Spleen (tissue), 11 donors: ENCODE measurements at regions not wholly inside any gene's neighbourhood (a gene's known extent, or its start where the extent isn't known, plus 50 kb on each side); places are given as distances from the start of the nearest gene placed in this dataset.

Source experiments
- DNase-seq: peaks from one replicate; pipeline ENCODE4 v3.0.0-alpha.2; 2020
- H3K27ac ChIP-seq, 8 donors: fragments of 200-600 bp; sonication (generic) in 7 of 8; 1 replicate in 4 of 8; 2 replicates in 4 of 8; pipeline versions ENCODE4 v1.5.0 to v1.8.0; 2016 to 2021; ENCODE audit warnings: inconsistent platforms in 4 of 8, mild to moderate bottlenecking in 4 of 8, moderate library complexity in 1 of 8
- H3K27me3 ChIP-seq, 7 donors: fragments of 200-600 bp; sonication (generic) in 6 of 7; replicated peaks in 1 of 7; 1 replicate in 4 of 7; 2 replicates in 3 of 7; pipeline versions ENCODE4 v1.5.0 to v1.8.0; 2016 to 2021; ENCODE audit warnings: inconsistent platforms in 3 of 7, mild to moderate bottlenecking in 1 of 7
- H3K36me3 ChIP-seq, 6 donors: fragments of 200-600 bp; sonication (generic) in 5 of 6; 1 replicate in 4 of 6; 2 replicates in 2 of 6; pipeline versions ENCODE4 v1.5.0 to v1.8.0; 2016 to 2021; ENCODE audit warnings: inconsistent platforms in 2 of 6
- H3K4me1 ChIP-seq, 6 donors: fragments of 200-600 bp; sonication (generic) in 5 of 6; 1 replicate in 3 of 6; 2 replicates in 3 of 6; pipeline versions ENCODE4 v1.5.0 to v1.8.0; 2016 to 2021; ENCODE audit warnings: inconsistent platforms in 3 of 6
- H3K4me3 ChIP-seq, 8 donors: fragments of 200-600 bp; sonication (generic) in 7 of 8; 1 replicate in 4 of 8; 2 replicates in 4 of 8; pipeline versions ENCODE4 v1.5.0 to v1.8.0; 2016 to 2021; ENCODE audit warnings: inconsistent platforms in 4 of 8, mild to moderate bottlenecking in 4 of 8, moderate library complexity in 2 of 8
- H3K9me3 ChIP-seq, 8 donors: fragments of 200-600 bp; sonication (generic) in 7 of 8; 1 replicate in 4 of 8; 2 replicates in 4 of 8; pipeline versions ENCODE4 v1.5.0 to v1.8.0; 2016 to 2021; ENCODE audit warnings: inconsistent platforms in 4 of 8
- POLR2A ChIP-seq, 3 donors: fragments of 450-650 bp; IDR thresholded peaks; one replicate each; pipeline ENCODE4 v1.5.1; 2017; ENCODE audit warnings: antibody characterized with exemption in 3 of 3, mild to moderate bottlenecking in 1 of 3
- POLR2AphosphoS5 ChIP-seq, 3 donors: sonication (generic); formaldehyde crosslinking; IDR thresholded peaks; one replicate each; pipeline ENCODE4 v1.5.1; 2017; ENCODE audit warnings: antibody characterized with exemption in 3 of 3
- WGBS, 5 donors: extraction: QIAGEN DNeasy Blood & Tissue Kit in 3 of 5; methylation state at CpG; one replicate each; pipeline versions ENCODE4 v1.1.5 to v1.1.7; 2013 to 2018; 5-methylcytosine and 5-hydroxymethylcytosine counted together
- intact Hi-C: fragments of 100-400 bp; cut with DNase I; formaldehyde crosslinking; loops from one replicate; pipeline ENCODE4 v1.15.0; 2023; ENCODE audit warnings: low total_unique reads
- TF ChIP-seq, protein P1 (sequence below), 11 experiments: fragments of 200-600 bp in 7 of 11; fragments of 450-650 bp in 4 of 11; sonication (generic) in 4 of 11; IDR thresholded peaks in 8 of 11; conservative IDR thresholded peaks in 3 of 11; 1 replicate in 7 of 11; 2 replicates in 4 of 11; pipeline versions ENCODE4 v1.4.0 to v1.8.0; 2016 to 2021; ENCODE audit warnings: antibody characterized with exemption in 11 of 11, inconsistent platforms in 4 of 11, mild to moderate bottlenecking in 1 of 11
- donor health status: healthy with polysubstance abuse.
- donor health status: DM: no; HTN: no; CAD: no; lungs with moderate emphysema.
- donor health status: DM: no; HTN: no; CAD: no.
- donor health status: Bipolar disorder and iron deficiency.
- donor health status: healthy.
- donor health status: DM: no; HTN: no; CAD: no.
- donor health status: DM: yes; HTN: yes; CAD: no.

DNA sequence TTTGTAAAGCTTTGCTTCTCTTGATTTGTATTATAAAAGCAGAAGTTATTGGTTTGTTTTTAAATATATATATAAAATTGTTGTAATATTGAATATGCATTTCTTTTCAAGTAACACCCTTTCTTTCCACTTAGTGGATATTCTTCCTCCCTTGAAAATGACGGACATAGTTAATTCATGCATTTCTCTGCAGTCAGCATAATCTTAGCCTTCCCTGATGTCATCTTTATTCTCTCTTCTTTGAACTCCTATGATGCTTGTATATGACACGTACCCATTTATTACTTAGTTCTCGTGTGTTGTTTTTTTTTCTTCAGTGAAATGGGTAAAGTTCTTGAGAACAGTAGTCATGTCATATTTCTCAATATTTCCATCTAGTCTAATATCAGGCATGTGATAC lies 191.2 kb downstream of the MDFIC start:
- no peaks in the 10 kb centered on the region for H3K36me3 ChIP-seq

DNA sequence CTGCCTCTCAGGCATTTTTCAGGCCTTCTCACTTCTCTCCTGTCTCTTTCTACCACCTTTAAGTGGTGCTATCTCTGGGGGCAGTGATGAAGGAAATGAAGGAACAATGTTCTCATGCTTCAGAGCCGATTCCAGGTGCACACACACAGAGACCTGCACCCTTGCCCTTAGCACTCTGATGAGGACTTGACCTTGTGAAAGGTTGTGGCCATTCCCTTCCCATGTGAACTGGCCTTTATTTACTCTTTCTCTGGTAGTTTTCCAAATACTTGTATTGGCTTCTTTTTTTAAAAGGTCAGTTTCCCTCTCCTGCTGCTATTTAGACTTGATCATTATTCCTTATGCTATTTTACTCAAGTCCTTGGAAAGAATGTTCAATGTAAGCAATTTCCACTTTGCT lies 188.6 kb downstream of the MDFIC start:
- WGBS, 5 donors = 54 to 82% (median 73%) methylated on average over 1 of the region's 1 CpG
- H3K9me3 ChIP-seq = no peaks in the 10 kb centered on the region

More for the DNA sequence above, 191.2 kb downstream of the MDFIC start:
- Histone ChIP-seq H3K4me1 (no peaks in the 10 kb centered on the region), H3K27me3 (no peaks in the 10 kb centered on the region), H3K27ac (no peak overlapping the region), H3K4me3 (no peak overlapping the region), H3K9me3 (no peaks in the 10 kb centered on the region)
- TF ChIP-seq, protein P1, sequence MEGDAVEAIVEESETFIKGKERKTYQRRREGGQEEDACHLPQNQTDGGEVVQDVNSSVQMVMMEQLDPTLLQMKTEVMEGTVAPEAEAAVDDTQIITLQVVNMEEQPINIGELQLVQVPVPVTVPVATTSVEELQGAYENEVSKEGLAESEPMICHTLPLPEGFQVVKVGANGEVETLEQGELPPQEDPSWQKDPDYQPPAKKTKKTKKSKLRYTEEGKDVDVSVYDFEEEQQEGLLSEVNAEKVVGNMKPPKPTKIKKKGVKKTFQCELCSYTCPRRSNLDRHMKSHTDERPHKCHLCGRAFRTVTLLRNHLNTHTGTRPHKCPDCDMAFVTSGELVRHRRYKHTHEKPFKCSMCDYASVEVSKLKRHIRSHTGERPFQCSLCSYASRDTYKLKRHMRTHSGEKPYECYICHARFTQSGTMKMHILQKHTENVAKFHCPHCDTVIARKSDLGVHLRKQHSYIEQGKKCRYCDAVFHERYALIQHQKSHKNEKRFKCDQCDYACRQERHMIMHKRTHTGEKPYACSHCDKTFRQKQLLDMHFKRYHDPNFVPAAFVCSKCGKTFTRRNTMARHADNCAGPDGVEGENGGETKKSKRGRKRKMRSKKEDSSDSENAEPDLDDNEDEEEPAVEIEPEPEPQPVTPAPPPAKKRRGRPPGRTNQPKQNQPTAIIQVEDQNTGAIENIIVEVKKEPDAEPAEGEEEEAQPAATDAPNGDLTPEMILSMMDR (IDR thresholded peaks at IDR 0.05 in 8 of 11, conservative IDR thresholded peaks at IDR 0.05 in 3 of 11) = no peak
- no peak for TF ChIP-seq POLR2A (IDR thresholded peaks at IDR 0.05)
- no peak for TF ChIP-seq POLR2AphosphoS5 (IDR thresholded peaks at IDR 0.05)
- DNase-seq = no peak
- intact Hi-C loops = no loop called here
- 90 to 97% (median 92%) methylated on average over 3 of the region's 3 CpGs for WGBS, 5 donors

DNA sequence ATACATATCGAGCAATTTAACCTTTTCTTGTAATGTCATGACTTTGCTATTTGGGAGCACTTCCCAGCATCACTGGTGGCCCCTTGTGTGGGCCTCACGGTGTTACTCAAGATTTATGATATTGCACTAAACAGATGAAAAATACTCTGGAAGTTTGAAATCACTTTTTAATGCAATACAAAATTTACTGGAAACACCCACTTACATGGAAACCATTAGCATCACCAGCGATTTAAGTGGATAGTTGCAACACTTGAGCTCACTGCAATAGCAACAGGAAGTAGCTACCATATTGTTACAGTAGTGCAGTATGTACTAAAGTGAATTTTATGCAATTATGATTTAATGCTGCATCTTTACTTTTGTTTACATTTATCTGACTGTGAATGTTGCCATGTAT lies 184.4 kb downstream of the MDFIC start:
- WGBS, 5 donors = 83 to 91% (median 88%) methylated on average over 3 of the region's 3 CpGs
- H3K27me3 ChIP-seq = no peaks in the 10 kb centered on the region
- intact Hi-C loops = no loop called here
- H3K27ac ChIP-seq = no peak overlapping the region
- H3K9me3 ChIP-seq = no peaks in the 10 kb centered on the region
- H3K4me1 ChIP-seq = no peaks in the 10 kb centered on the region
- H3K4me3 ChIP-seq = no peak overlapping the region
- TF ChIP-seq, protein P1 (IDR thresholded peaks at IDR 0.05 in 8 of 11, conservative IDR thresholded peaks at IDR 0.05 in 3 of 11) = no peak
- TF ChIP-seq POLR2A (IDR thresholded peaks at IDR 0.05) (no peak), POLR2AphosphoS5 (IDR thresholded peaks at IDR 0.05) (no peak)
- no peaks in the 10 kb centered on the region for H3K36me3 ChIP-seq
- DNase-seq = no peak

More for the DNA sequence above, 188.6 kb downstream of the MDFIC start:
- Histone ChIP-seq H3K27ac (no peak overlapping the region), H3K36me3 (no peaks in the 10 kb centered on the region), H3K4me3 (no peak overlapping the region), H3K27me3 (no peaks in the 10 kb centered on the region), H3K4me1 (no peaks in the 10 kb centered on the region)
- no peak for DNase-seq
- TF ChIP-seq POLR2AphosphoS5 (IDR thresholded peaks at IDR 0.05) = no peak
- intact Hi-C loops = no loop called here

DNA sequence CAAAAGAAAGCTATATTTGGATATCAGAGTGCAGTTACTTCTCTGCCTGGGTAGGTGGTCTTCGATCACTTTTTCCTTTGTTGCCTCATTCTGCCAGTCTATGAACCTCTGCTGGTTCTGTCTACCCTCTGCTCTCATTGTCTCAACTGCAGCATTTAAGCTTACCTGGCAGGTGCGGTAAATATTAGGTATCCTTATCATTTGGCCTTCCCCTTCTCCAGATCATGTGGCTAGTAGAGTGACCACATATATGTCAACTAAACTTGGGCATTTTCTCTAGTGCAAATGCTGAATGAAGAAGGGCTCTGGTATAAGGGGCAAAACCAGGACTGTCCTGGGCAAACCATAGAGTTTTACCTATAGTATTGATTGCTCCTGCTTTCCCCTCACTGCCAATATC lies 180.8 kb downstream of the MDFIC start:
- H3K4me3 ChIP-seq = no peak overlapping the region
- H3K27ac ChIP-seq = no peak overlapping the region
- H3K9me3 ChIP-seq = no peaks in the 10 kb centered on the region
- H3K36me3 ChIP-seq = no peaks in the 10 kb centered on the region
- no peaks in the 10 kb centered on the region for H3K27me3 ChIP-seq
- 87 to 97% (median 94%) methylated on average over 2 of the region's 2 CpGs for WGBS, 5 donors
- no peak for DNase-seq
- TF ChIP-seq, protein P1 (IDR thresholded peaks at IDR 0.05 in 8 of 11, conservative IDR thresholded peaks at IDR 0.05 in 3 of 11) = no peak
- TF ChIP-seq POLR2AphosphoS5 (IDR thresholded peaks at IDR 0.05) (no peak), POLR2A (IDR thresholded peaks at IDR 0.05) (no peak)
- H3K4me1 ChIP-seq = no peaks in the 10 kb centered on the region
- intact Hi-C loops = no loop called here

DNA sequence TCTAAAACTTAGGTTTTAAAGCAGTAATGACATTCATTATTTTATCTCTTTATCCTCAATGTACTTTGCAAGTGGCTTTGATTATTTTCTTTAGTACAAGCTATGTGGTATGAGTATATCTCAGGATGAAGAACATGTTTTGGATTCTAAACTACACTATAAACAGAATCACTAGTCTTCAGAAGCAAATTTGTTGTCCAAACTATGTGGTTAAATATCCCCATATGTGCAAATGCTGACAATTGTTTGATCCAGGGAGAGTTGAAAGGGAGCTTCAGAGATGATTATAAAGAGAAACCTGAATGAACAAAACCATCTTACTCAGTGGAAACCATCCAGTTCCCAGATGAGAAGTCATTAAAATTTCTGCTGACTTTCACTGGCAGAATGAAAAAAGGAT lies 179.3 kb downstream of the MDFIC start:
- no peak overlapping the region for H3K27ac ChIP-seq
- H3K36me3 ChIP-seq = no peaks in the 10 kb centered on the region
- no peak overlapping the region for H3K4me3 ChIP-seq
- no peaks in the 10 kb centered on the region for H3K9me3 ChIP-seq
- no peak for DNase-seq
- no peaks in the 10 kb centered on the region for H3K4me1 ChIP-seq
- TF ChIP-seq, protein P1 (IDR thresholded peaks at IDR 0.05 in 8 of 11, conservative IDR thresholded peaks at IDR 0.05 in 3 of 11) = no peak
- TF ChIP-seq POLR2AphosphoS5 (IDR thresholded peaks at IDR 0.05) (no peak), POLR2A (IDR thresholded peaks at IDR 0.05) (no peak)
- intact Hi-C loops = no loop called here
- H3K27me3 ChIP-seq = no peaks in the 10 kb centered on the region
